Neural progenitor cell (in vitro differentiated cells): ENCODE measurements at regions not wholly inside any gene's neighbourhood (a gene's known extent, or its start where the extent isn't known, plus 50 kb on each side); places are given as distances from the start of the nearest gene placed in this dataset.

Source experiments
- EZH2phosphoT487 ChIP-seq: fragments of 200-600 bp; sonication (generic); IDR thresholded peaks from 2 replicates; pipeline ENCODE4 v1.6.1; 2017; ENCODE audit warnings: antibody characterized with exemption
- TF ChIP-seq, protein P1 (sequence below): fragments of 200-600 bp; sonication (generic); IDR thresholded peaks from 2 replicates; pipeline ENCODE4 v1.5.1; 2017; ENCODE audit warnings: antibody characterized with exemption, mild to moderate bottlenecking

DNA sequence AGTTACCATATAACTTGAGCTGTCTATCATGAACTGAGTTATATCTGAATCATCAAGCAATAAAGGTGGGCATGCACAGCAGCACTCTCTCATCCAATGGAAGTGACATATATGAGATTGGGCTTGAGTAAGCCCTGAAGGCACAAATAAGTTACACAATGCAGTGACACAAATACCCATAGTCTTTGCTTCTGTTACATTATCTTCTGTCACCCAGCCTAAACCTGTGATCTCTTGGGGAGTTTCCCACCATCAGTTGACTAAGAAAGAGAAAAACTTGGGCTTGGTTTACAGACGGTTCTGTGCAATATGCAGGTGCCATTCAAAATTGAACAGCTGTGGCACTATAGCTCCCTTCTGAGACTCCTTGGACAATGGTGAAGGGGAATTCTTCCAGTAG lies 138.8 kb upstream of the IL15 start:
- TF ChIP-seq, protein P1, sequence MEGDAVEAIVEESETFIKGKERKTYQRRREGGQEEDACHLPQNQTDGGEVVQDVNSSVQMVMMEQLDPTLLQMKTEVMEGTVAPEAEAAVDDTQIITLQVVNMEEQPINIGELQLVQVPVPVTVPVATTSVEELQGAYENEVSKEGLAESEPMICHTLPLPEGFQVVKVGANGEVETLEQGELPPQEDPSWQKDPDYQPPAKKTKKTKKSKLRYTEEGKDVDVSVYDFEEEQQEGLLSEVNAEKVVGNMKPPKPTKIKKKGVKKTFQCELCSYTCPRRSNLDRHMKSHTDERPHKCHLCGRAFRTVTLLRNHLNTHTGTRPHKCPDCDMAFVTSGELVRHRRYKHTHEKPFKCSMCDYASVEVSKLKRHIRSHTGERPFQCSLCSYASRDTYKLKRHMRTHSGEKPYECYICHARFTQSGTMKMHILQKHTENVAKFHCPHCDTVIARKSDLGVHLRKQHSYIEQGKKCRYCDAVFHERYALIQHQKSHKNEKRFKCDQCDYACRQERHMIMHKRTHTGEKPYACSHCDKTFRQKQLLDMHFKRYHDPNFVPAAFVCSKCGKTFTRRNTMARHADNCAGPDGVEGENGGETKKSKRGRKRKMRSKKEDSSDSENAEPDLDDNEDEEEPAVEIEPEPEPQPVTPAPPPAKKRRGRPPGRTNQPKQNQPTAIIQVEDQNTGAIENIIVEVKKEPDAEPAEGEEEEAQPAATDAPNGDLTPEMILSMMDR = no peak
- no peak for TF ChIP-seq EZH2phosphoT487
